Muscle of arm (tissue), 1 donor: ENCODE measurements at regions not wholly inside any gene's neighbourhood (a gene's known extent, or its start where the extent isn't known, plus 50 kb on each side); places are given as distances from the start of the nearest gene placed in this dataset.

Source experiments
- DNase-seq: peaks from one replicate; pipeline ENCODE4 v3.0.0-alpha.2; 2013

DNA sequence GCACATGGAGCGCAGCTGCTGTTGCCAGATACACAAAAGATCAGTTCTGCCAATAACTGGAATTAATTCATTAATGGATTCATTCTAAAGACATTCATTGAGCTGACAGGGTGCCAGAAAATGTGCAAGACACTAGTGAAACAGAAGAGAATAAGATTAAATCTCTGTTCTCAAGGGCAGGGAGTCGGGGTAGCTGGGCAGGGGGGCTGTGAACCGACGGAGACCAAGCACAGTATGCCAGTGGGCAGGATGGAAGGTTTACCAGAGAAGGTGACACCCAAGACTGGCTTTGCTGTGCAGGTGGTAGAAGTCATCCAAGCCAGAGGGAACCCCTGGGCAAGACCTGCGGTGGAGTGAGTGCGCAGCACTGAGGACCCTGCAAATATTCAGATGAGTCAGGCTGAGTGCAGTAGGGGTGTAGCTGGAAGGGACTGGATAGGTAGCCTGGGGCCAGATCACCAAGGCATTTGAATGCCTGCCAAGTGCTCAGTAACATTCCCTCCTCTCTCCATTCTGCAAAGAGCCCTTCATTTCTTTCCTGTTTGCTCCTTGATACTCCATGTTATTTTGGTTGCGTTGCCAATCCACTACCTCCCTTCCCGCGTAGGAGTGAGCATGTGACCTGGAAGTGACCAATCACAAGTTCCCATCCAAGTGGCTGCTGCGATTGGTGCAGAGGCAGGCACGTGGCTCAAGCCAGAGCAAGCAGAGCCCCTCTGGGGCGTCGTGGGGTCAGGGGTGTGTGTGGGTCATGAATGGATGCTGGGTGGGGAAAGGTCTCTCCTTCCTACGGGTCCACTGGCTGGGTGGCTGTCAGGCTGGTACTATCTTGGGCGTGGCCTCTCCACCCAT is 413.1 kb downstream of the PTPRU start:
- DNase-seq = no peak

DNA sequence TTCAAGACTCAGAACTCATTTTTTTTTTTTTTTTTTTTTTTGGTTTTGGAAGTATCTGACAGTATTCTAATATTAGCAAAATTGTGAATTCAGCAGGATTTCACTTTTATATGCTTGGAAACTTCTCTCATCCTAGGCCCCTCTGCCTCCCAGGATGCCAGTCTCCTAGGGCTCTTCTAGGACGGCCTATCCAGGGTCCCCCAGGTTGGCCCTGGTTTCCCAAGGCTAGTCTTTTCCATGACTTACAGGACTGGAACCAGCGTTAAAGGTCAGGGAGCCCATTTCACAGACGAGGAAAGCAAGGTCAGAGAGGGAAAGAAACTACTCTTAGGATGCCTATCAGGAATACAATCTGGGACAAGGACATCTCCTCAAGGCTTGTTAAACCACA is 412.5 kb downstream of the PTPRU start:
- DNase-seq = no peak

DNA sequence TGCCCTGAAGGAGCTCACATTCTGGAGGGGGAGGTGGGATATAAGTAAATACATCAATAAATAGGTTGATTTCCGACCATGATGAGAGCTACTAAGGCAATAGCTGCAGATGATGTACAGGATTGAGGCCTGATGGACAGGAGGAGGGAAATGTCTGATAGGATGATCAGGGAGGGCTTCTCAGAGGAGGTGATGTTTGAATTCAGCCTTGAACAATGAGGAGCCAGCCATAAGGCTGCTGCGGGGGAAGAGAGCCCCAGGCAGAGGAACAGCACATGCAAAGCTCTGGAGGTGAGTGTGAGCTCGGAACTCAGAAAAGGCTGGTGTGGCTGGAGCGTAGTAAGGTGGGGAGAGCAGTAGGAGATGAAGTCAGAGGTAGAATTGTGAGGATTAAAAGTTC is 411.7 kb downstream of the PTPRU start:
- no peak for DNase-seq

DNA sequence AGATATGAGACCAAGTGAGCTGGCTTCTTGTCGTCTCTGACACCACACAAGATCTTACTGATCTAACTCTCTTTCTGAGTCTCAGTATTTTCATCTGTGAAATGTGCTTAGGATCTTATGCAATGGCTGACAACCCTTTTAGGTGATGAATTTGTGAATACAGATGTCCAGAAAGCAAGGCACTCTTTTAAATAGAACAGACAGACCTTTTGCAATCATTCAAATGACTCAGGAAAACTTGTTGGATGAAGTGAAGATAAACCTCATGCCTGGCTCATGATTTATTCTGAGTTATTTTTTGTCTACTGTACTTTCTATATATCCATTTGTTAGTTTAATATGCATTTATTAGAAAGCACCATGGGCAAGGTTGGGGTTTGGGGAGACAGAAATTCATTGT is 411.3 kb downstream of the PTPRU start:
- DNase-seq = no peak

DNA sequence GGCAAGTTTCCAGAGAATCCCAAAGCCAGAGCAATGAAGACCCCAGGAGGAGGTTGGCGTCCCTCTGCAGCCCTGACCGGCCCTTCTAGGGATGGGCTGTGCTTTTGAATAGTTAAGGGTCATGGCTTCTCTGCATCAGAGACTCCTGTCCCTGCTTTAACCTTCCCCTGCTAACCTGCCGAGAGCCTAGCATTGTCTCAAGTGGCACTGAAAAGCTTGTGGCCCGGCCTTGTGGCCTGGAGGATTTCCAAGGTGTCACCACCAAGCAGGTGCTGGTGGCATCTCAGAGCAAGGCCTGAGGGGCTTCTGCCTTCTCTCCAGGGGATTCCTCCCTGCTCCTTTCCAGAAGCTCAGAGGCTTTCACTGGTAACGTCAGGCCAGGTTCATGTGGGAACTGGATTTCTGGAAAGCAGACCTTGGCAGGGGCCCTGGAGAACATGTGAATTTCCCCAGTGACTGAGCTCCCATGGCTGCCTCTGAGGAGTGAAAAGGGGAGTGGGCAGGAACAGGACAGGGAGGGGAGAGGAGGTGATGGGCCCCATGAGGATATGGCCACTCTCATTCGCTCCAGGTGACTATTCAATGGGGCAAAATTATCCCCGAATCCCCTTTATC is 409.9 kb downstream of the PTPRU start:
- no peak for DNase-seq

DNA sequence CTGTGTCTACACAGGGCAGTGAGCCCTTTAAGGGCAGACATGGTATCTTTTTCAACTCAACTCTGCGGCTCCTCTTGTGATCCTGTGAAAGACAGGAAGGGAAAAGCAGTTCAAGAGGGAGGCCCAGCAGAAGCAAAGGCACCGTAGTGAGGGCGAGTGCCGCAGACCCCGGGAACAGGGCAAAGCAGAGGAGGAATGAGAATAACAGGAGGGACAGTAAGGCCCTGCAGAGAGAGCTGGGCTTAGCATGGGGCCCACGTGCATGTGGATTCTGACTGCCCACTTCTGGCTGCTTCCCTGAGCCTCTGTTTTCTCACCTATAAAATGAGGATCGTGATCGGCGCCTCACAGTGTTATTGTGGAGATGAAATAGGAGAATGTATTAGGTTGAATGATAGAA is 409.3 kb downstream of the PTPRU start:
- no peak for DNase-seq

DNA sequence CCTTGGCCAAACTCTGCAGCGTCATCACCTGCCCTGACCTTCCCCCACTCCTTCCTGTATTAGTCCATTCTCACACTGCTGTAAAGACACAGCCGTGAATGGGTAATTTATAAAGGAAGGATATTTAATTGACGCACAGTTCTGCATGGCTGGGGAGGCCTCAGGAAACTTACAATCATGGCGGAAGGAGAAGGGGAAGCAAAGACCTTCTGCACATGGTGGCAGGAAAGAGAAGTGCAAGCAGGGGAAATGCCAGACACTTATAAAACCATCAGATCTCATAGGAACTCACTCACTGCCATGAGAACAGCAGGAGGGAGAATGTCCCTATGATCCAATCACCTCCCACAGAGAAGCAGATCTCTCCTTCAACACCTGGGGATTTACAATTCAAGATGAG is 408.5 kb downstream of the PTPRU start:
- DNase-seq = no peak

DNA sequence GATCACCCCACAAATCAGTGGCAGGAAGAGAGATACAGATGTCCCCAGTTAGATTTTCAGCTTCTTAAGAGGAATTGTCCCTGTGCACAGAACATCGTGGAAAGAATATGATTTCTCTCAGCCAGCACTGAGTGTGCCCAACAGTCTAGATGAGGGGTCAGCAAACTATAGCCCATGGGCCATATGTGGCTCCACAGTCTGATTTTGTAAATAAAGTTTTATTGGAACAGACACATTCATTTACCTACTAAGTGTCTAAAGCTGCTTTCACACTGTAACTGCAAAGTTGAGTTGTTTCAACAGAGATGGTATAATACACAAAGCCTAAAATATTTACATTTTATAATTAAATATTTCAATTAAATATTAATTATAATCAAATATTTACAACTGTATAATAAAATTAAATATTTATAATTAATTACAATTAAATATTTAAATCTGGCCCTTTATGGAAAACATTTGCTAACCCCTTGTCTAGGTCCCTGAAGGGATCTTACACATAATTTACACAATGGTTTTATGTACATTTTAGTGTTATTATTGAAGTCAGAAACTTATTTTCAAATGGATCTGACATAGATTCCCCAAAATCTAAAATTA is 407.6 kb downstream of the PTPRU start:
- DNase-seq = no peak

DNA sequence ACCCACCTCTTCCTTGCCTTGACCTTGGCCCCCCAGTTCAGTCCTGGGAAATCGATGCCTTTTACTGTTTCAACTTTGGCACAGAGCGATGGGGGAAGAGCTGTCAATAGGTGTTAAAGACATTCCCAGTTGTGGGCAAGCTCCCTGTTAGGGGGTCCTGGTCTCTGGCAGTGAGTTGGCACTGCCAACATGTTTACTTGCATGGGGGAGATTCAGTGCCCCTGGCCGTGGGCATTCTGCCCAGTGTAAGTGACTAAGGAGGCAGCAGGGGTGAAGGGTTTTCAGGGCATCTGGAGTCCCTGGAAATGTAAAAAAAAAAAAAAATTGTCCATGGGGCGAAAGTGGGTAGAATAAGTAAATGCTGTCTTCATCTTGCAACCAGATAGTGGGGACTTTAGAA is 407.0 kb downstream of the PTPRU start:
- no peak for DNase-seq

DNA sequence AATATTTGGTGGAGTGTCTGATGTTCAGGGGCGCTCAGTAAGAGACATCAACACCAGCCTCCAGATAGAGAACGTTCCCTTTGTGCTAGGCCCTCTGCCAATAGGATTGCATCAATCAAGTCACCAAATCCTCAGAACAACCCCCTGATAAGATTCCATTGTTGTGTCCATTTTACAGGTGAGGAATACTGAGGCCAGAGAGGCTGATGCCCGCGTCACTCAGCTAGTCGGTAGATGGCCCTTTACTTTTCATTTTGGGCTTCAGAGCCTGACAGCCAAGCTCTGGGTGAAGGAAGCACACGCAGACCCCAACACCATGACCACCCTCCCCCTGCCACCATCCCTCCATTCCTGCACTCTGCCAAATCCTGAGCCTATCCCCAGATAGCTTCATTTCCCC is 406.2 kb downstream of the PTPRU start:
- DNase-seq = no peak

DNA sequence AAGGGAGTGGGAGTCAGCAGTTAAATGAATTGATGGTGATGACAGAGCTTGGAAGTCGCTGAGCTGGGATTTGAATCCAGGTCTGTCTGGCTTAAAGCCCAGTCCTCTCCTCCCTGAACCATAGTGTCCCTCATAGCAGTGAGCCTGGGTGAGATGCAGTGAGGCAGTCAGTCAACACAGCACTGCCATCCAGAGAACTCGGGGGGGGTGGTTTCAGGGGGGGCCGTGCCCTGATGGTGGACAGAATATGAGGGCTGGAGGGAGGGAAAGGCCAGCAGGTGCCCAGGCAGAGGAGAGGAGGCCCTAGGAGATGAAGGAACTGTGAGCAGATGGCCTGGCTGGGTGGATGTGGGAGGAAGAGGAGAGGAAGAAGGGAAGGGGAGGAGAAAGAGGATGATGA is 405.6 kb downstream of the PTPRU start:
- no peak for DNase-seq

DNA sequence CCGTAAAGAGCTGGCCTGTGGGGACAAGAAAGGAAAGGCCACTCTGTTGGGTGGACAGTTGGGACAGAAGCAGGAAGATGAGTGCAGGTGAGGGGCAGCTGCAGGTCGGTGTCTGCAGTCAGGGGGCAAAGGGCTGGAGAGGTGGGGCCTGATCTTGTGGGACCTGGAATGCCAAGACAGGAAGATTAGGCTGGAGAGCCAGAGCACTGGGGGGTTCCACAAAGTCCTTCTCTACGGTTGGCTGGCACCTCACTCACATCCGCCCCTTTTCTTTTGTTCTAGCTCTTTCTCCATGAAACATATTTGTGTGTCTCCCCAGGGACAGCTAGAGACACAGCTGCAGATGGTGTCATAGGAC is 404.1 kb downstream of the PTPRU start:
- no peak for DNase-seq

DNA sequence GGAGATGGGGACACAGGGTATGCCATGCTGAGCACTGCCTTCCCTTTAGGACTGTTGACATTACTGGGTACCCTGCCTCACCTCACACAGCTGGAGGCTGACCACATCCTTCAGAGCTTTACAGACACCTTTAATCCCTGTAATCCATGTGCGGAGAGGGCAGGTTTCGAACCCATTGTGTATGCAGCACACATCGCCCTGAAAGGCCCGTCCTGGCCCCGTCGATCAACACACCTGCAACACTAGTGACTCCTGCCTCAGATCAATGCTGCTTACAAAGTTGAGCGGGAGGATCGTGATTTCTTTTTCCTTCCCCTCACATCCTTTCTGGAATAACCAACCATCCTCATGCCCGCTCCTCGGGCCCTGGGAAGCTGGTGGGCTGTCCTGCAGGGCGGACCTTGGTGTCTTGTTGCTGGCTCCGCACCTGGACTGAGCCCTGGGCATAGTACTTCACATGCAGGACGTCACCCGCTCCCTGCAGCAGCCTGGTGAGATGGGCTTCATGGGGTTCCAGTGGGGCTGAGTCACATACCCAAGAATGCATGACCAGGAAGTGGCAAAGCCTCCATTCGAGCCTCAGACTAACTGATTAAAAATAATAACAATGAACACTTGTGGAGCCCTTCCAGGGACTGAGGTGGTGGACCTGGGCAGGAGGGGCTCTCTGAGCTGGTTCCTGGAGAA is 403.6 kb downstream of the PTPRU start:
- DNase-seq = no peak

DNA sequence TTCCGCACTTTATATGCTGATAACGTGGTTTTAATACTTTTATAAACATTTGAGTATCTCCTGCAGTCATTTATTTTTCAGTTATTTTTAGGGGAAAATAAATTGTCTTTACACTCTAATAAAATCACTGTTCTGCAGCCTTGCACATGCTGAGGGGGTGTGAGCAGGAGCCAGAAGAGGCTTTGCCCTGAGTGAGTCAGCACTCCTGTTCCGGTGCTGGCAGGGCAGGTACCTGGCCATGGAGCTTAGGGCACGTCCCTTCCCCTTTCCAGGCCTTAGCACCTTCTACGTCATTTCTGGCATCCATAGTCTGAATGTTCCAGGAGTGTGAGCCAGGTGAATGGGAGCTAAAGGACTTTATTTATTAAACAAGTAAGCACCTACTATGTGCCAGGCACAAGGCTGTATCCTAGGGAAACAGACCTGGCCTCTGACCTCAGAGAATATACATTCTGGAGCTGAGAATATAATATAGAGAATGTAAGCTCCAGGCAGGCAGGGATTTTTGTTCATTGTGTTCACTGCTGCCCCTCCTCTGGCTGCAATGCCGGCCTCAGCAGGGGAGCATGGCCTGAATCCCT is 402.9 kb downstream of the PTPRU start:
- DNase-seq = no peak

DNA sequence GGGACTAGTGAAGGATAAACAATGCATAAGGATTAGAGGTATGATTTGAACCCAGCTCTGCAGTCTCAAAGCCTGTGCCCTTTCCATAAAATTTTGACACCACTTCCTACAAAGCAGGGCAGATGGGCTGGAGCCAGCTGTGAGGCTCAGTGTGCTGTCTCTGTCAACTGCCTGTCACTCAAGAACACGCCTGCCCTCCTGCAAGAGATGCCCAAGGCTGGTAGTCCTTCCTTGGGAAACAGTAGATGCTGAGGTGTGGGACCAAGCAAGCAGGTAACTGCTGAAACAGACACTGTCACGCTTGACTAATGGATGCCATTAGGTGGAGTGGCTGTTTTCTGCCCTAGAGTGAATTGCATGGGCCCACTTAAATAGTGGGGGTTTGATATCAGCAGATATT is 402.0 kb downstream of the PTPRU start:
- no peak for DNase-seq

DNA sequence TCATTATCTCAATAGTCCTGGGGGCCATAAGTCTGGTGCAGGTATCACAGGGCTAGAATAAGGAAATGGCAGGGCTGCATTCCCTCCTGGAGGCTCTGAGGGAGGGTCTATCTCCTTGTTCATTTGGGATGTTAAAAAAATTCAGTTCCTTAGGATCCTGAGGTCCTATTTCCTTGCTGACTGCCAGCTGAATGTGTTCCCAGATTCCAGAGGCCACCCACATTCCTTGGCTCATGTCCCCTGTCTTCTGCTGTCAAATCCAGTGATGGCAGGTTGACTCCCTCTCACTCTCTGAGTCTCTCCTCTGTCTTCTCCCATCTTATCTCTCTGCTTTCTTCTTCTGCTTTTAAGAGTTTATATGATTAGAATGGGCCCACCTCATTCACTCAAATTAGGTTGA is 400.6 kb downstream of the PTPRU start:
- no peak for DNase-seq

DNA sequence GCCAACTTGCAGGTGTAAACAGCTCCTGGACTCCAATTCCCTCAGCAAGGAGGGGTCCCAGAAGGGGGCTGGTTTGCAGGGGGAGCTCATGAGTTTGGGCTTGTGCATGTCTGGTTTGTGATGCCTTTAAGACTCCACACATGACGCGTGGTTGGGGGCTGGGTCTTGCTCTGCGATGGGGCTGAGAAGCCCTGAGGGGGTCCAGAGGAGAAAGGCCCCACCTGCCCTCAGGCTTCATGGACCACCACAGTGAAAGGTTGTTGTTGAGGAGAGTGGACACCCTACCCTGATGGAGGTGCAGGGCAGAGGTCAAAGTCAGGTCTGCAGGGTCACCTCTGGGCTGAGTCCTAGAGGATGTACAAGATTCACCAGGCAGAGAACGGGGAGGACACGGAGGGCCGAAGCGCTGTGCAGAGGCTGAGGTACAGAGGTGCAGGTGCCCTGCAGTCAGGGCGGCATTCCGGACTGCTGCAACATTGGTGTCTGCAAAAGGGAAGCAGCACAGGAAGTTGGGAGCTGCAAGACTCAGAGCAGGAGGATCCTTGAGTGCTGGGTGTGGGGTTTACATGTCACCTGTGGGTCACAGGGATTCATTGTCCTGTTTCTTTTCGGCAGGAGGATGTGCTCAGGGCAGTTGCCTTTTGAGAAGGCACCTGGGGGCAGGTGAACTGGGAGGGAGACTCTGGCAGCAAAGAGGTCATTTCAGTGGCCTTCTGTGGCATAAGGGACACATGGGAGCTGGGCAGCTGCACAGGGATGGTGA is 399.4 kb downstream of the PTPRU start:
- DNase-seq = no peak

DNA sequence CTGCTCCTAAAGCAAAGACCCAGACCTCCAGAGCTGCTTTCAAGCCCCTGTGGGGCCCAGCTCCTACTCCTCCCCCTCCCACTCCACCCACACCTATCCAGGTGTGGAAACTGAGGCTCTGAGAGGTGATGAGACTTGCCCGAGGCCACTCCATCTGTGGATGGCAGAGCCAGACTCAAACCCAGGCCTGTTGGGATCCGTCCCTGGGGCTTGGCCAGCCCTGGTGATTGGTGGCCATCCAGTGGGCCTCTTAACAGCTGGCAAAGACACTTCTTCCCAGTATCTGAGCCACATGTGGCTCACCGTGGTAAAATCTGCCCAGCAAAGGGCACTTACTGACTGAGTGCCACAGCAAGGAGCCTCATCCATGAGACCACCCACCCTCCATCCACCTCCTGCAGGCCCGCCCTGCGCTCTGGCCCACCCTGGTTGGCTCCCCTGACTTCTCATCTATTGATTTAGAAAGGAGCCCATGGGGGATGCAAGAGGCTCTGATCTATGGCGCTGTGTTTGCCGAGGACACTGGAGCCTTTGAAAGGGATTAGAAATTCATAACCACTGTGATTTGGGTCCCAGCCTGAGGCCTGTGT is 398.5 kb downstream of the PTPRU start:
- DNase-seq = no peak

DNA sequence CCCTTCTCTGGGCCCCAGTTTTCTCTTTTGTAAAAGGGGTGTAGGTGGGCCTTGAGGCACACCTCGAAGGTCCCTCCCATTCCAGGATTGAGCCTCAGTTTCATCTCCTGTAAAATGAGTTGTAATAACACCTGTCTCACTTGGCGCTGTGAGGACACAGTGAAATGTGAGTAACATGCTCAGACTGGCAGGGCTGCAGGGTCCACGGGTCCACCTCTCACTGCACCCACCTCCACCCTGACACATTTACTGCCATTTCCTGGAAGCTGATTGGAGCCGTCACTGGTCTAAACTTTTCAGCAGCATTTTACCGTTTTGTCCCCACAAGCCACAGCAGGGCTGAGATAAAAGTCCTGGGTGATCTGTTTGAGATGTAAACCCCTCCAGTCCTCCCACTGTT is 398.0 kb downstream of the PTPRU start:
- DNase-seq = no peak

DNA sequence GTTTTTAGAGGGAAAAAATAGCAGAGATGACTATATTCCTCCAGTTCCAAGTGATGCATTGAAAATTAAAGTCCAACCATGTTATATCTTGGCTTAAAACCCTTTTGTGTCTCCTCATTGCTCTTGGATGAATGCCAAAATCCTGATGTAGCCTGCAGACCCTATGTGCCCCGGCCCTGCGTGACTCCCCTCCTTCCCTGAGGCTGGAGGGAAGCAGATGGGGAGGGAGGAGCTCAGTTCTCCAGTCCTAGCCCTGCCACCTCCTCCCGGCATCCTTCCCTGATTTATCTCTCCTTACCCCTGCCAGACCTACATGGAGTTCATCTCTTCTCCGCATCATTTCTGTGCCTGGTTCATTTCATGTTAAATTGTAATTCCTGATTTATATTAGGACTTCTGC is 397.4 kb downstream of the PTPRU start:
- DNase-seq = no peak
